ENCODE measurements at regions not wholly inside any gene's neighbourhood (a gene's known extent, or its start where the extent isn't known, plus 50 kb on each side); places are given as distances from the start of the nearest gene placed in this dataset.

GRCh38 chr14:97692084-97692483, 894.9 kb downstream of the VRK1 start:
- Mint-ChIP-seq H3K4me1 (peaks cover 6% of the 10 kb centered on the region), H3K36me3 (ENCODE audit: low read depth) (no peaks in the 10 kb centered on the region), H3K4me3 (no peak overlapping the region), H3K27me3 (ENCODE audit: insufficient read depth) (peaks cover 3% of the 10 kb centered on the region), H3K9me3 (no peaks in the 10 kb centered on the region), H3K27ac (no peak overlapping the region)
- TF ChIP-seq CTCF (conservative IDR thresholded peaks at IDR 0.05): peak; percentile 36
- no peaks in the 10 kb centered on the region for H3K27me3 ChIP-seq (ENCODE audit: control insufficient read depth, insufficient read depth, low read length, poor library complexity, severe bottlenecking)
- no peaks in the 10 kb centered on the region for H3K4me1 ChIP-seq (ENCODE audit: control insufficient read depth, insufficient read depth, low read length)
- no peak overlapping the region for H3K9ac ChIP-seq (ENCODE audit: extremely low read depth, low read length, poor library complexity, severe bottlenecking)
- DNase-seq: no peak
- no peaks in the 10 kb centered on the region for H3K36me3 ChIP-seq (ENCODE audit: control insufficient read depth, insufficient read depth, low read length)
- 94 to 100% methylated on average over 1 to 6 of the region's 6 CpGs for whole genome bisulfite sequencing, 2 experiments (ENCODE audit: insufficient coverage in 1 of 2, insufficient read length in 1 of 2)
- H3K9me3 ChIP-seq (ENCODE audit: control insufficient read depth, low read length): no peaks in the 10 kb centered on the region
- no peak overlapping the region for H3K27ac ChIP-seq (ENCODE audit: low read depth, low read length)
- H3K4me3 ChIP-seq (ENCODE audit: low read length): no peak overlapping the region

- H3K4me3 ChIP-seq (ENCODE audit: low read length): no peak overlapping the region
- Mint-ChIP-seq H3K9me3 (peaks cover 19% of the 10 kb centered on the region), H3K27ac (no peak overlapping the region), H3K4me1 (peaks cover 18% of the 10 kb centered on the region), H3K27me3 (ENCODE audit: insufficient read depth) (peaks cover 3% of the 10 kb centered on the region), H3K36me3 (ENCODE audit: low read depth) (peaks cover 3% of the 10 kb centered on the region), H3K4me3 (no peak overlapping the region)
- TF ChIP-seq CTCF (conservative IDR thresholded peaks at IDR 0.05): no peak
- no peak overlapping the region for H3K27ac ChIP-seq (ENCODE audit: low read depth, low read length)
- no peaks in the 10 kb centered on the region for H3K36me3 ChIP-seq (ENCODE audit: control insufficient read depth, insufficient read depth, low read length)
- no peak for DNase-seq
- no peak overlapping the region for H3K9ac ChIP-seq (ENCODE audit: extremely low read depth, low read length, poor library complexity, severe bottlenecking)
- H3K4me1 ChIP-seq (ENCODE audit: control insufficient read depth, insufficient read depth, low read length): peaks cover 2% of the 10 kb centered on the region
- 90 to 96% methylated on average over 3 to 5 of the region's 5 CpGs for WGBS, 2 experiments (ENCODE audit: insufficient coverage in 1 of 2, insufficient read length in 1 of 2)
- H3K27me3 ChIP-seq (ENCODE audit: control insufficient read depth, insufficient read depth, low read length, poor library complexity, severe bottlenecking): no peaks in the 10 kb centered on the region
- peaks cover 14% of the 10 kb centered on the region for H3K9me3 ChIP-seq (ENCODE audit: control insufficient read depth, low read length)
Observed at GRCh38 chr14:97695456-97695981, 898.3 kb downstream of the VRK1 start.

- 96 to 100% methylated on average over 1 to 2 of the region's 2 CpGs for WGBS, 2 experiments (ENCODE audit: insufficient coverage in 1 of 2, insufficient read length in 1 of 2)
- Histone ChIP-seq H3K4me1 (ENCODE audit: control insufficient read depth, insufficient read depth, low read length) (peaks cover 2% of the 10 kb centered on the region), H3K4me3 (ENCODE audit: low read length) (no peak overlapping the region), H3K36me3 (ENCODE audit: control insufficient read depth, insufficient read depth, low read length) (no peaks in the 10 kb centered on the region), H3K9ac (ENCODE audit: extremely low read depth, low read length, poor library complexity, severe bottlenecking) (no peak overlapping the region), H3K27ac (ENCODE audit: low read depth, low read length) (no peak overlapping the region), H3K9me3 (ENCODE audit: control insufficient read depth, low read length) (peaks cover 14% of the 10 kb centered on the region), H3K27me3 (ENCODE audit: control insufficient read depth, insufficient read depth, low read length, poor library complexity, severe bottlenecking) (no peaks in the 10 kb centered on the region)
- no peak for TF ChIP-seq CTCF (conservative IDR thresholded peaks at IDR 0.05)
- peaks cover 3% of the 10 kb centered on the region for H3K27me3 Mint-ChIP-seq (ENCODE audit: insufficient read depth)
- H3K4me3 Mint-ChIP-seq: no peak overlapping the region
- peaks cover 3% of the 10 kb centered on the region for H3K36me3 Mint-ChIP-seq (ENCODE audit: low read depth)
- DNase-seq: no peak
- H3K27ac Mint-ChIP-seq: no peak overlapping the region
- H3K4me1 Mint-ChIP-seq: peaks cover 13% of the 10 kb centered on the region
- peaks cover 19% of the 10 kb centered on the region for H3K9me3 Mint-ChIP-seq
Observed at GRCh38 chr14:97697772-97698171, 900.6 kb downstream of the VRK1 start.

Measured in endodermal cell (in vitro differentiated cells).